WTC11 (cell line): ENCODE measurements at regions not wholly inside any gene's neighbourhood (a gene's known extent, or its start where the extent isn't known, plus 50 kb on each side); places are given as distances from the start of the nearest gene placed in this dataset.

Experiments
- ATAC-seq: fragments of 200-7000 bp; cut with Tn5 transposase; 2 replicates; pipeline ENCODE4 v1.10.0; 2021; ENCODE audit warnings: mild to moderate bottlenecking, moderate library complexity
- CTCF ChIA-PET: fragments of 300-600 bp; sonication (Branson Sonifier 250); formaldehyde crosslinking; loops from one replicate; lab custom pipeline; 2021; ENCODE audit warnings: antibody characterized with exemption; lab: Charles Lee
- POLR2A ChIA-PET: fragments of 350-600 bp; sonication (Branson Sonifier 250); formaldehyde crosslinking; loops from one replicate; lab custom pipeline; 2021; ENCODE audit warnings: antibody characterized with exemption; lab: Charles Lee
- DNase-seq: peaks from one replicate; pipeline ENCODE4 v3.0.0; 2021; ENCODE audit warnings: low spot score
- H3K27ac Mint-ChIP-seq: 2 replicates; pipeline ENCODE4 v1.8.0; 2021; ENCODE audit warnings: mixed read lengths
- H3K27me3 Mint-ChIP-seq: 2 replicates; pipeline ENCODE4 v1.8.0; 2021; ENCODE audit warnings: low read depth, mild to moderate bottlenecking, moderate library complexity, mixed read lengths
- H3K36me3 Mint-ChIP-seq: 2 replicates; pipeline ENCODE4 v1.8.0; 2021; ENCODE audit warnings: mixed read lengths
- H3K4me1 Mint-ChIP-seq: 2 replicates; pipeline ENCODE4 v1.8.0; 2022; ENCODE audit warnings: mixed read lengths
- H3K4me3 Mint-ChIP-seq: 2 replicates; pipeline ENCODE4 v1.8.0; 2021; ENCODE audit warnings: mild to moderate bottlenecking, moderate library complexity, mixed read lengths
- H3K9me3 Mint-ChIP-seq: 2 replicates; pipeline ENCODE4 v1.8.0; 2021; ENCODE audit warnings: mixed read lengths
- ESRRA ChIP-seq: sonication (generic); formaldehyde crosslinking; IDR thresholded peaks from 2 replicates; pipeline ENCODE4 v1.8.1; 2022; ENCODE audit warnings: mild to moderate bottlenecking, missing genetic modification reagents, borderline replicate concordance
- ETV6 ChIP-seq: sonication (generic); formaldehyde crosslinking; IDR thresholded peaks from 2 replicates; pipeline ENCODE4 v1.8.1; 2022; ENCODE audit warnings: mild to moderate bottlenecking, missing genetic modification reagents
- FOXK1 ChIP-seq: sonication (generic); formaldehyde crosslinking; IDR thresholded peaks from 2 replicates; pipeline ENCODE4 v1.8.0; 2022; ENCODE audit warnings: mild to moderate bottlenecking, moderate library complexity, missing genetic modification reagents
- NFYB ChIP-seq: sonication (generic); formaldehyde crosslinking; conservative IDR thresholded peaks from 2 replicates; pipeline ENCODE4 v1.8.0; 2022; ENCODE audit warnings: low read depth, missing genetic modification reagents
- RELA ChIP-seq: sonication (generic); formaldehyde crosslinking; IDR thresholded peaks from 2 replicates; pipeline ENCODE4 v1.8.1; 2022; ENCODE audit warnings: missing genetic modification reagents, mild to moderate bottlenecking, borderline replicate concordance
- RORB ChIP-seq: fragments of 250-450 bp; sonication (Bioruptor Pico); IDR thresholded peaks from 2 replicates; pipeline ENCODE4 v1.9.0; 2021; ENCODE audit warnings: mild to moderate bottlenecking
- SMAD3 ChIP-seq: sonication (generic); formaldehyde crosslinking; IDR thresholded peaks from 2 replicates; pipeline ENCODE4 v1.8.0; 2022; ENCODE audit warnings: missing genetic modification reagents, mild to moderate bottlenecking, borderline replicate concordance
- ZNF416 ChIP-seq: fragments of 250-450 bp; sonication (Bioruptor Pico); IDR thresholded peaks from 2 replicates; pipeline ENCODE4 v1.9.0; 2021; ENCODE audit warnings: mild to moderate bottlenecking, inconsistent platforms
- ZNF671 ChIP-seq: fragments of 250-450 bp; sonication (Bioruptor Pico); IDR thresholded peaks from 2 replicates; pipeline ENCODE4 v1.8.0; 2021; ENCODE audit warnings: mild to moderate bottlenecking
- TF ChIP-seq, protein P1 (sequence below): fragments of 200-600 bp; IDR thresholded peaks from 2 replicates; pipeline ENCODE4 v1.8.0; 2022; ENCODE audit warnings: antibody characterized with exemption
- TF ChIP-seq, protein P2 (sequence below): sonication (generic); formaldehyde crosslinking; IDR thresholded peaks from 2 replicates; pipeline ENCODE4 v1.8.1; 2022; ENCODE audit warnings: mild to moderate bottlenecking, moderate library complexity, missing genetic modification reagents
- TF ChIP-seq, protein P3 (sequence below): sonication (generic); formaldehyde crosslinking; IDR thresholded peaks from 2 replicates; pipeline ENCODE4 v1.8.1; 2022; ENCODE audit warnings: low read depth, mild to moderate bottlenecking, moderate library complexity, missing genetic modification reagents, borderline replicate concordance
- TF ChIP-seq, protein P4 (sequence below): sonication (generic); formaldehyde crosslinking; IDR thresholded peaks from 2 replicates; pipeline ENCODE4 v1.8.1; 2023; ENCODE audit warnings: mild to moderate bottlenecking, missing genetic modification reagents, moderate library complexity
- TF ChIP-seq, protein P5 (sequence below): sonication (generic); formaldehyde crosslinking; conservative IDR thresholded peaks from 2 replicates; pipeline ENCODE4 v1.8.1; 2023; ENCODE audit warnings: mild to moderate bottlenecking, low read depth, missing genetic modification reagents, moderate library complexity
- TF ChIP-seq, protein P6 (sequence below): sonication (generic); formaldehyde crosslinking; IDR thresholded peaks from 2 replicates; pipeline ENCODE4 v1.8.0; 2022; ENCODE audit warnings: mild to moderate bottlenecking, missing genetic modification reagents
- TF ChIP-seq, protein P7 (sequence below): sonication (generic); formaldehyde crosslinking; IDR thresholded peaks from 2 replicates; pipeline ENCODE4 v1.8.0; 2023; ENCODE audit warnings: mild to moderate bottlenecking, missing genetic modification reagents

DNA sequence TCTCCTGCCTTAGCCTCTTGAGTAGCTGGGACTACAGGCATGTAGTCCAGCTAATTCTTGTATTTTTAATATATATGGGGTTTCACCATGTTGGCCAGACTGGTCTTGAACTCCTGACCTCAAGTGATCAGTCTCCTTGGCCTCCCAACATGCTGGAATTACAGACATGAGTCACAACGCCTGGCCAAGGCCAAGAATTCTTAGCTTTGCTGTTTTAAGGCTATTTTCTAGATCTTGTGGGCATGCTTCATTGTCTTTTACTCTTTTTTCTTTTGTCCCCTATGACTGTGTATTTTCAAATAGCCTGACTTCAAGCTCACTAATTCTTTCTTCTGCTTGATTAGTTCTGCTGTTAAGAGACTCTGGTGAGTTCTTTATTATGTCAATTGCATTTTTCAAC lies 56.4 kb upstream of the TAS2R16 start:
- ChIA-PET POLR2A (no interaction called here), CTCF (interaction anchor here (1.2 kb wide), 1 partner anchor 363 kb away, joined by 3 read pairs; no protein-coding TSS in a partner anchor)
- Mint-ChIP-seq H3K27me3 (peaks cover 3% of the 10 kb centered on the region; the same call in 1 of the 2 replicates), H3K36me3 (peaks cover 29% of the 10 kb centered on the region), H3K4me3 (no peak overlapping the region), H3K27ac (no peak overlapping the region), H3K9me3 (peaks cover 32% of the 10 kb centered on the region), H3K4me1 (0 out of 2 replicates have a peak, but pooled peaks cover 3% of the 10 kb centered on the region)
- ATAC-seq (no peak), DNase-seq (no peak)
- no peak for TF ChIP-seq ZNF671 (CRISPR knock-in tag)
- TF ChIP-seq, protein P1, sequence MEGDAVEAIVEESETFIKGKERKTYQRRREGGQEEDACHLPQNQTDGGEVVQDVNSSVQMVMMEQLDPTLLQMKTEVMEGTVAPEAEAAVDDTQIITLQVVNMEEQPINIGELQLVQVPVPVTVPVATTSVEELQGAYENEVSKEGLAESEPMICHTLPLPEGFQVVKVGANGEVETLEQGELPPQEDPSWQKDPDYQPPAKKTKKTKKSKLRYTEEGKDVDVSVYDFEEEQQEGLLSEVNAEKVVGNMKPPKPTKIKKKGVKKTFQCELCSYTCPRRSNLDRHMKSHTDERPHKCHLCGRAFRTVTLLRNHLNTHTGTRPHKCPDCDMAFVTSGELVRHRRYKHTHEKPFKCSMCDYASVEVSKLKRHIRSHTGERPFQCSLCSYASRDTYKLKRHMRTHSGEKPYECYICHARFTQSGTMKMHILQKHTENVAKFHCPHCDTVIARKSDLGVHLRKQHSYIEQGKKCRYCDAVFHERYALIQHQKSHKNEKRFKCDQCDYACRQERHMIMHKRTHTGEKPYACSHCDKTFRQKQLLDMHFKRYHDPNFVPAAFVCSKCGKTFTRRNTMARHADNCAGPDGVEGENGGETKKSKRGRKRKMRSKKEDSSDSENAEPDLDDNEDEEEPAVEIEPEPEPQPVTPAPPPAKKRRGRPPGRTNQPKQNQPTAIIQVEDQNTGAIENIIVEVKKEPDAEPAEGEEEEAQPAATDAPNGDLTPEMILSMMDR: no peak
- TF ChIP-seq, protein P2, sequence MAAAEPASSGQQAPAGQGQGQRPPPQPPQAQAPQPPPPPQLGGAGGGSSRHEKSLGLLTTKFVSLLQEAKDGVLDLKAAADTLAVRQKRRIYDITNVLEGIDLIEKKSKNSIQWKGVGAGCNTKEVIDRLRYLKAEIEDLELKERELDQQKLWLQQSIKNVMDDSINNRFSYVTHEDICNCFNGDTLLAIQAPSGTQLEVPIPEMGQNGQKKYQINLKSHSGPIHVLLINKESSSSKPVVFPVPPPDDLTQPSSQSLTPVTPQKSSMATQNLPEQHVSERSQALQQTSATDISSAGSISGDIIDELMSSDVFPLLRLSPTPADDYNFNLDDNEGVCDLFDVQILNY (CRISPR knock-in tag): no peak
- no peak for TF ChIP-seq SMAD3 (CRISPR knock-in tag)
- no peak for TF ChIP-seq RELA (CRISPR knock-in tag)
- TF ChIP-seq RORB (CRISPR knock-in tag): no peak
- TF ChIP-seq, protein P3, sequence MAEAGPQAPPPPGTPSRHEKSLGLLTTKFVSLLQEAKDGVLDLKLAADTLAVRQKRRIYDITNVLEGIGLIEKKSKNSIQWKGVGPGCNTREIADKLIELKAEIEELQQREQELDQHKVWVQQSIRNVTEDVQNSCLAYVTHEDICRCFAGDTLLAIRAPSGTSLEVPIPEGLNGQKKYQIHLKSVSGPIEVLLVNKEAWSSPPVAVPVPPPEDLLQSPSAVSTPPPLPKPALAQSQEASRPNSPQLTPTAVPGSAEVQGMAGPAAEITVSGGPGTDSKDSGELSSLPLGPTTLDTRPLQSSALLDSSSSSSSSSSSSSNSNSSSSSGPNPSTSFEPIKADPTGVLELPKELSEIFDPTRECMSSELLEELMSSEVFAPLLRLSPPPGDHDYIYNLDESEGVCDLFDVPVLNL (CRISPR knock-in tag): no peak
- TF ChIP-seq, protein P4, sequence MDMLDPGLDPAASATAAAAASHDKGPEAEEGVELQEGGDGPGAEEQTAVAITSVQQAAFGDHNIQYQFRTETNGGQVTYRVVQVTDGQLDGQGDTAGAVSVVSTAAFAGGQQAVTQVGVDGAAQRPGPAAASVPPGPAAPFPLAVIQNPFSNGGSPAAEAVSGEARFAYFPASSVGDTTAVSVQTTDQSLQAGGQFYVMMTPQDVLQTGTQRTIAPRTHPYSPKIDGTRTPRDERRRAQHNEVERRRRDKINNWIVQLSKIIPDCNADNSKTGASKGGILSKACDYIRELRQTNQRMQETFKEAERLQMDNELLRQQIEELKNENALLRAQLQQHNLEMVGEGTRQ (CRISPR knock-in tag): no peak
- TF ChIP-seq, protein P5, sequence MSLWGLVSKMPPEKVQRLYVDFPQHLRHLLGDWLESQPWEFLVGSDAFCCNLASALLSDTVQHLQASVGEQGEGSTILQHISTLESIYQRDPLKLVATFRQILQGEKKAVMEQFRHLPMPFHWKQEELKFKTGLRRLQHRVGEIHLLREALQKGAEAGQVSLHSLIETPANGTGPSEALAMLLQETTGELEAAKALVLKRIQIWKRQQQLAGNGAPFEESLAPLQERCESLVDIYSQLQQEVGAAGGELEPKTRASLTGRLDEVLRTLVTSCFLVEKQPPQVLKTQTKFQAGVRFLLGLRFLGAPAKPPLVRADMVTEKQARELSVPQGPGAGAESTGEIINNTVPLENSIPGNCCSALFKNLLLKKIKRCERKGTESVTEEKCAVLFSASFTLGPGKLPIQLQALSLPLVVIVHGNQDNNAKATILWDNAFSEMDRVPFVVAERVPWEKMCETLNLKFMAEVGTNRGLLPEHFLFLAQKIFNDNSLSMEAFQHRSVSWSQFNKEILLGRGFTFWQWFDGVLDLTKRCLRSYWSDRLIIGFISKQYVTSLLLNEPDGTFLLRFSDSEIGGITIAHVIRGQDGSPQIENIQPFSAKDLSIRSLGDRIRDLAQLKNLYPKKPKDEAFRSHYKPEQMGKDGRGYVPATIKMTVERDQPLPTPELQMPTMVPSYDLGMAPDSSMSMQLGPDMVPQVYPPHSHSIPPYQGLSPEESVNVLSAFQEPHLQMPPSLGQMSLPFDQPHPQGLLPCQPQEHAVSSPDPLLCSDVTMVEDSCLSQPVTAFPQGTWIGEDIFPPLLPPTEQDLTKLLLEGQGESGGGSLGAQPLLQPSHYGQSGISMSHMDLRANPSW (CRISPR knock-in tag): no peak
- no peak for TF ChIP-seq ZNF416 (CRISPR knock-in tag)
- no peak for TF ChIP-seq FOXK1 (CRISPR knock-in tag)
- no peak for TF ChIP-seq NFYB (CRISPR knock-in tag)
- TF ChIP-seq, protein P6, sequence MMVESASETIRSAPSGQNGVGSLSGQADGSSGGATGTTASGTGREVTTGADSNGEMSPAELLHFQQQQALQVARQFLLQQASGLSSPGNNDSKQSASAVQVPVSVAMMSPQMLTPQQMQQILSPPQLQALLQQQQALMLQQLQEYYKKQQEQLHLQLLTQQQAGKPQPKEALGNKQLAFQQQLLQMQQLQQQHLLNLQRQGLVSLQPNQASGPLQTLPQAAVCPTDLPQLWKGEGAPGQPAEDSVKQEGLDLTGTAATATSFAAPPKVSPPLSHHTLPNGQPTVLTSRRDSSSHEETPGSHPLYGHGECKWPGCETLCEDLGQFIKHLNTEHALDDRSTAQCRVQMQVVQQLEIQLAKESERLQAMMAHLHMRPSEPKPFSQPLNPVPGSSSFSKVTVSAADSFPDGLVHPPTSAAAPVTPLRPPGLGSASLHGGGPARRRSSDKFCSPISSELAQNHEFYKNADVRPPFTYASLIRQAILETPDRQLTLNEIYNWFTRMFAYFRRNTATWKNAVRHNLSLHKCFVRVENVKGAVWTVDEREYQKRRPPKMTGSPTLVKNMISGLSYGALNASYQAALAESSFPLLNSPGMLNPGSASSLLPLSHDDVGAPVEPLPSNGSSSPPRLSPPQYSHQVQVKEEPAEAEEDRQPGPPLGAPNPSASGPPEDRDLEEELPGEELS: no peak
- TF ChIP-seq ESRRA: no peak
- no peak for TF ChIP-seq ETV6 (CRISPR knock-in tag)
- TF ChIP-seq, protein P7, sequence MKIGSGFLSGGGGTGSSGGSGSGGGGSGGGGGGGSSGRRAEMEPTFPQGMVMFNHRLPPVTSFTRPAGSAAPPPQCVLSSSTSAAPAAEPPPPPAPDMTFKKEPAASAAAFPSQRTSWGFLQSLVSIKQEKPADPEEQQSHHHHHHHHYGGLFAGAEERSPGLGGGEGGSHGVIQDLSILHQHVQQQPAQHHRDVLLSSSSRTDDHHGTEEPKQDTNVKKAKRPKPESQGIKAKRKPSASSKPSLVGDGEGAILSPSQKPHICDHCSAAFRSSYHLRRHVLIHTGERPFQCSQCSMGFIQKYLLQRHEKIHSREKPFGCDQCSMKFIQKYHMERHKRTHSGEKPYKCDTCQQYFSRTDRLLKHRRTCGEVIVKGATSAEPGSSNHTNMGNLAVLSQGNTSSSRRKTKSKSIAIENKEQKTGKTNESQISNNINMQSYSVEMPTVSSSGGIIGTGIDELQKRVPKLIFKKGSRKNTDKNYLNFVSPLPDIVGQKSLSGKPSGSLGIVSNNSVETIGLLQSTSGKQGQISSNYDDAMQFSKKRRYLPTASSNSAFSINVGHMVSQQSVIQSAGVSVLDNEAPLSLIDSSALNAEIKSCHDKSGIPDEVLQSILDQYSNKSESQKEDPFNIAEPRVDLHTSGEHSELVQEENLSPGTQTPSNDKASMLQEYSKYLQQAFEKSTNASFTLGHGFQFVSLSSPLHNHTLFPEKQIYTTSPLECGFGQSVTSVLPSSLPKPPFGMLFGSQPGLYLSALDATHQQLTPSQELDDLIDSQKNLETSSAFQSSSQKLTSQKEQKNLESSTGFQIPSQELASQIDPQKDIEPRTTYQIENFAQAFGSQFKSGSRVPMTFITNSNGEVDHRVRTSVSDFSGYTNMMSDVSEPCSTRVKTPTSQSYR (CRISPR knock-in tag): no peak
